ENCODE measurements at regions not wholly inside any gene's neighbourhood (a gene's known extent, or its start where the extent isn't known, plus 50 kb on each side); places are given as distances from the start of the nearest gene placed in this dataset.

DNA sequence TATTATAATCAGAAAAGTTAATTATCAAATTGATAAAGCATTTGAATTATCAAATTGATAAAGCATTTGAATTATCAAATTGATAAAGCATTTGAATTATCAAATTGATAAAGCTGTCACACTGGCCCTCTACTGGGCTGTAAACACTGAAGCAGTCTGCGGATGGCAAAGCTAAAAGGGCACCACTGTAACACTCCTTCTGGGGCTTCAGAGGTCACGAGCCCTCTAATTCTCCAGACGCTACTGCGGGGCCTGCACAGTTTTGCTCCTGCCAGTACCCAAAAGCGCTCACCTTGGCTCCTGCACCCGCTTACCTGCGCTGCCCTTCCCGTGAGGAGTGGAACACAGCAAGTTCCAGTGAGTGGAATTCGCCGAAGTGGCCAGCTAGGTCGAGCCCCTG, 409.0 kb upstream of the KCNMB2 start:
- TF ChIP-seq, protein P1, sequence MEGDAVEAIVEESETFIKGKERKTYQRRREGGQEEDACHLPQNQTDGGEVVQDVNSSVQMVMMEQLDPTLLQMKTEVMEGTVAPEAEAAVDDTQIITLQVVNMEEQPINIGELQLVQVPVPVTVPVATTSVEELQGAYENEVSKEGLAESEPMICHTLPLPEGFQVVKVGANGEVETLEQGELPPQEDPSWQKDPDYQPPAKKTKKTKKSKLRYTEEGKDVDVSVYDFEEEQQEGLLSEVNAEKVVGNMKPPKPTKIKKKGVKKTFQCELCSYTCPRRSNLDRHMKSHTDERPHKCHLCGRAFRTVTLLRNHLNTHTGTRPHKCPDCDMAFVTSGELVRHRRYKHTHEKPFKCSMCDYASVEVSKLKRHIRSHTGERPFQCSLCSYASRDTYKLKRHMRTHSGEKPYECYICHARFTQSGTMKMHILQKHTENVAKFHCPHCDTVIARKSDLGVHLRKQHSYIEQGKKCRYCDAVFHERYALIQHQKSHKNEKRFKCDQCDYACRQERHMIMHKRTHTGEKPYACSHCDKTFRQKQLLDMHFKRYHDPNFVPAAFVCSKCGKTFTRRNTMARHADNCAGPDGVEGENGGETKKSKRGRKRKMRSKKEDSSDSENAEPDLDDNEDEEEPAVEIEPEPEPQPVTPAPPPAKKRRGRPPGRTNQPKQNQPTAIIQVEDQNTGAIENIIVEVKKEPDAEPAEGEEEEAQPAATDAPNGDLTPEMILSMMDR (IDR thresholded peaks at IDR 0.05; ENCODE audit: low read depth, low read length), result no peak
- Histone ChIP-seq H3K4me1 (no peaks in the 10 kb centered on the region; the same call in 1 of the 2 replicates), H3K9me3 (no peaks in the 10 kb centered on the region), H3K27me3 (no peaks in the 10 kb centered on the region), H3K4me3 (ENCODE audit: low read depth, low read length) (no peak overlapping the region), H3K36me3 (no peaks in the 10 kb centered on the region)
- DNase-seq, result no peak

GRCh38 chr3:178129109-178129508, 407.1 kb upstream of the KCNMB2 start:
- H3K4me3 ChIP-seq (ENCODE audit: low read depth, low read length), result no peak overlapping the region
- DNase-seq, result no peak
- no peaks in the 10 kb centered on the region; the same call in 1 of the 2 replicates for H3K4me1 ChIP-seq
- TF ChIP-seq, protein P1 (IDR thresholded peaks at IDR 0.05; ENCODE audit: low read depth, low read length), result no peak
- H3K9me3 ChIP-seq, result no peaks in the 10 kb centered on the region
- no peaks in the 10 kb centered on the region for H3K27me3 ChIP-seq
- H3K36me3 ChIP-seq, result no peaks in the 10 kb centered on the region

GRCh38 chr3:178131801-178132200, 404.4 kb upstream of the KCNMB2 start:
- H3K36me3 ChIP-seq, result no peaks in the 10 kb centered on the region
- no peak for DNase-seq
- no peaks in the 10 kb centered on the region for H3K9me3 ChIP-seq
- no peaks in the 10 kb centered on the region; the same call in 1 of the 2 replicates for H3K4me1 ChIP-seq
- TF ChIP-seq, protein P1 (IDR thresholded peaks at IDR 0.05; ENCODE audit: low read depth, low read length), result no peak
- H3K27me3 ChIP-seq, result no peaks in the 10 kb centered on the region
- no peak overlapping the region for H3K4me3 ChIP-seq (ENCODE audit: low read depth, low read length)

GRCh38 chr3:178137206-178137605, 399.0 kb upstream of the KCNMB2 start:
- H3K4me1 ChIP-seq, result no peaks in the 10 kb centered on the region
- no peaks in the 10 kb centered on the region for H3K27me3 ChIP-seq
- no peak overlapping the region for H3K4me3 ChIP-seq (ENCODE audit: low read depth, low read length)
- DNase-seq, result no peak
- no peaks in the 10 kb centered on the region for H3K36me3 ChIP-seq
- H3K9me3 ChIP-seq, result no peaks in the 10 kb centered on the region
- TF ChIP-seq, protein P1 (IDR thresholded peaks at IDR 0.05; ENCODE audit: low read depth, low read length), result no peak

- TF ChIP-seq, protein P1 (IDR thresholded peaks at IDR 0.05; ENCODE audit: low read depth, low read length), result no peak
- Histone ChIP-seq H3K9me3 (no peaks in the 10 kb centered on the region), H3K4me1 (no peaks in the 10 kb centered on the region), H3K36me3 (no peaks in the 10 kb centered on the region), H3K4me3 (ENCODE audit: low read depth, low read length) (no peak overlapping the region), H3K27me3 (no peaks in the 10 kb centered on the region)
- no peak for DNase-seq
These were observed 398.4 kb upstream of the KCNMB2 start for GRCh38 chr3:178137831-178138230.

DNA sequence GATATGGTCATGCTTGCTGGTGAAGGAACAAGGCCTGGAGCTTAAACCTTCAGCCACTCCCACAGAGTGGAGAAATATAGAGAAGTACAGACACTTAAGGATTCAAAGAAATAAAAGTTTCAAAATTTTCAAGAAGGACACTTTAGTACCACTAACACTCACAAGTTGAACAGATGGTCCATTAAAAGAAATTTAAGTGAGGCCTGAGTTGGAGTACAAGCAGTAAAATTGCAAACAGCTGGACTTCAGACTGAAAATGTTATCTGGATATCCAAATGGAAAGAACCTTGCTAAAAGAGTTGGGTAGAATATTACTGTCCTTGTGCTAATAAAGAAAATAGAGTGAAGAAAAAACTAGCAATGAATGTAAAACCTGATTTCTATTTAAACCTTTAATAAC, 397.1 kb upstream of the KCNMB2 start:
- DNase-seq, result no peak
- H3K9me3 ChIP-seq, result no peaks in the 10 kb centered on the region
- H3K36me3 ChIP-seq, result no peaks in the 10 kb centered on the region
- H3K4me1 ChIP-seq, result no peaks in the 10 kb centered on the region
- TF ChIP-seq, protein P1 (IDR thresholded peaks at IDR 0.05; ENCODE audit: low read depth, low read length), result no peak
- H3K4me3 ChIP-seq (ENCODE audit: low read depth, low read length), result no peak overlapping the region
- H3K27me3 ChIP-seq, result no peaks in the 10 kb centered on the region

Measured in BE2C (cell line).